Skeletal muscle satellite cell (primary cell): ENCODE measurements at regions not wholly inside any gene's neighbourhood (a gene's known extent, or its start where the extent isn't known, plus 50 kb on each side); places are given as distances from the start of the nearest gene placed in this dataset.
"Not testable (repeated sequence)": the region's sequence is repeated elsewhere in the genome, so short reads cannot be mapped to it uniquely, and the experiment has no call there.

Experiments
- H3K27me3 ChIP-seq: 2 replicates; pipeline ENCODE4 v1.7.0; 2013; ENCODE audit warnings: low read length; ENCODE audit not compliant: control insufficient read depth, insufficient read depth
- H3K36me3 ChIP-seq: 2 replicates; pipeline ENCODE4 v1.7.0; 2013; ENCODE audit warnings: mild to moderate bottlenecking, control low read depth, low read length; ENCODE audit not compliant: insufficient read depth
- H3K4me1 ChIP-seq: 2 replicates; pipeline ENCODE4 v1.7.0; 2013; ENCODE audit warnings: low read length; ENCODE audit not compliant: control insufficient read depth, insufficient read depth
- H3K4me2 ChIP-seq: 2 replicates; pipeline ENCODE4 v1.7.0; 2013; ENCODE audit warnings: mild to moderate bottlenecking, low read length
- H3K4me3 ChIP-seq: 2 replicates; pipeline ENCODE4 v1.7.0; 2013; ENCODE audit warnings: low read length
- H3K9ac ChIP-seq: 2 replicates; pipeline ENCODE4 v1.7.0; 2013; ENCODE audit warnings: mild to moderate bottlenecking, low read depth, low read length, moderate library complexity
- H3K9me3 ChIP-seq: replicated peaks from 2 replicates; pipeline ENCODE4 v1.7.0; 2013; ENCODE audit warnings: mild to moderate bottlenecking, control low read depth, low read length

DNA sequence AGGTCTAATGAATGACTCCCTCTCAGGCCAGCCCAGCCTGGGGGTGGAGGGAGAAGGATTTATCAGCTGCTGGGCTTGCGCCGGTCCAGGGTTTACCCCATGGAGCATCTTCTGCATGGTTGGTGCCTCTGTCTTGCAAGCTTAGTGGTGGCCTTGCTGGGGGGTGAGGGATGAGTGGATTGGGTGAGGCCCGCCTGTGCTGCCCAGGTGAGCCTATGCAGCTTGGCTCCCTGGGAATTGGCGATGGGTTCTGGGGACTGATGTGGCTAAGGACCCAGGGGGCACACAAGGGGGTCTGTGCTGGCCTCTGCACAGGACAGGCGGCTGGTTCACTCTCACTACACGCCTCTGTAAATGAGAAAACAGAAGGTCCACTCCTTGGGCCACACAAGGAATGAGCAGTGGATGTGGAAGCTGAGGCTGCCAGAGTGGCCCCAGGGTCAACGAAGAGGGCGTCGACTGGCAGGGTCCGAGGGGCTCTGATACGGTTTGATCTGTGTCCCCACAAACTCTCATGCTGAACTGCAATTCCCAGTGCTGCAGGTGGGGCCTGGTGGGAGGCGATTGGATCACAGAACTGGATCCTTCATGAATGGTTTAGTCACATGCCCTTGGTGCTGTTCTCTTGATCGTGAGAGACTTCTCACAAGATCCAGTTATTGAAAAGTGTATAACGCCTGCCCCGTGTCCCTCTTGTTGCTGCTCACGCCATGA, 151.6 kb upstream of the HDAC4 start:
- H3K9me3 ChIP-seq, result no peaks in the 10 kb centered on the region
- no peak overlapping the region for H3K4me2 ChIP-seq
- no peaks in the 10 kb centered on the region for H3K4me1 ChIP-seq
- H3K9ac ChIP-seq, result no peak overlapping the region
- no peaks in the 10 kb centered on the region for H3K36me3 ChIP-seq
- no peak overlapping the region for H3K4me3 ChIP-seq
- H3K27me3 ChIP-seq, result no peaks in the 10 kb centered on the region

DNA sequence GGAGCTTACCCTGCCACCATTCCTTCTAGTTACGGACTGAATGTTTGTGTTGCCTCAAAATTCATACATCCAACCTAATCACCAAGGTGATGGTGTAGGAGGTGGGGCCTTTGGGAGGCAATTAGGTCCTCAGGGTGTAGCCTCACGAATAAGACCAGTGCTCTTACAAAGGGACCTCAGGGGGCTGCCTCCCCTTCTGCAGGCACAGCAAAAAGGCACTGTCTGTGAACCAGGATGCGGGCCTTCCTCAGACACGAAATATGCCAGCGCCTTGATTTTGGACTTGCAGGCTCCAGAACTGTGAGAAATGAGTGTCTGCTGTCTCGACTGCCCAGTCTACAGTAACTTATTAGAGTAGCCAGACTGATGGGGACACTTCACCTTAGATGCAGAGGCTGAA, 150.4 kb upstream of the HDAC4 start:
- Histone ChIP-seq H3K4me2 (no peak overlapping the region), H3K9ac (no peak overlapping the region), H3K9me3 (no peaks in the 10 kb centered on the region), H3K27me3 (no peaks in the 10 kb centered on the region), H3K4me1 (no peaks in the 10 kb centered on the region), H3K4me3 (no peak overlapping the region), H3K36me3 (no peaks in the 10 kb centered on the region)

DNA sequence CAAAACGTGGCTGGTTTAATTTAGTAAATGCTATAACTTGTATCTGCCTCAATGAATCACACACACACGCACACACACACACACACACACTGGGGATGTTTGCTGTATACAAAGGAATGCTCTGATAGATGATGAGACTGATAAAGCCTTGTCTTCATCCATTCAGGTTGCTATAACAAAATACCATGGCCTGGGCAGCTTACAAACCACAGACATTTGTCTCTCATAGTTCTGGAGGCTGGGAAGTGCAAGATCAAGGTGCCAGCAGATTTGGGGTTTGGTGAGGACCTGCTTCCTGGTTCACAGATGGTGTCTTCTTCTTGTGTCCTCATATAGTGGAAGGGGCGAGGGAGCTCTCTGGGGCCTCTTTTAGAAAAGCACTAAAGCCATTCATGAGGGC, 149.5 kb upstream of the HDAC4 start:
- no peak overlapping the region for H3K4me2 ChIP-seq
- no peaks in the 10 kb centered on the region for H3K4me1 ChIP-seq
- no peak overlapping the region for H3K9ac ChIP-seq
- no peaks in the 10 kb centered on the region for H3K36me3 ChIP-seq
- H3K4me3 ChIP-seq, result no peak overlapping the region
- H3K27me3 ChIP-seq, result no peaks in the 10 kb centered on the region
- H3K9me3 ChIP-seq, result no peaks in the 10 kb centered on the region

DNA sequence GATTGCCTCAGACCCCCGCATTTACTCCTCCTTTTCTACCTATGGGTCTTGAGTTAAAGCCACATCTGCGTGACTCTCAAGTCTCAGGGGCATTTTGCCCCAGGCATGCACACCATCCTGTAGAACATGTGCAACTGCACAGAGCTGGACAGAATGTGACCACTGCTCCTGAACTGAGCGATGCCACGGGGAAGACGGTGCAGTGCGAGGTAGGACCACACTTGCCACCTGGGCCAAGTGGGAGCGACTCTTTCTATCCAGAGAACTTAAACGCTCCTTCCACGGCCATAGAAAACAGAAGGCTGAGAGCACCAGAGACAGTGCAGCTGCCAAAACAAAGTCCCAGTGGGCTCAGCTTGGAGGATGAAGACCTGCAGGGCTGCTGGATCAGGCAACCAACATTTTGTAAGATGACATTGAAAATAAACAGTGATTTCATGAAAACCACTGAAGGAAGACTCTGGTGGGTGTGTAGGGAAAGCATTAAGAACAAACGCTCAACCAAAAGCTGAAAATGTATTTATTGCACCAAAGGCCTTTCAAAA, 149.0 kb upstream of the HDAC4 start:
- no peak overlapping the region for H3K9ac ChIP-seq
- no peaks in the 10 kb centered on the region for H3K27me3 ChIP-seq
- no peaks in the 10 kb centered on the region for H3K4me1 ChIP-seq
- no peaks in the 10 kb centered on the region for H3K36me3 ChIP-seq
- no peaks in the 10 kb centered on the region for H3K9me3 ChIP-seq
- H3K4me2 ChIP-seq, result no peak overlapping the region
- H3K4me3 ChIP-seq, result no peak overlapping the region

DNA sequence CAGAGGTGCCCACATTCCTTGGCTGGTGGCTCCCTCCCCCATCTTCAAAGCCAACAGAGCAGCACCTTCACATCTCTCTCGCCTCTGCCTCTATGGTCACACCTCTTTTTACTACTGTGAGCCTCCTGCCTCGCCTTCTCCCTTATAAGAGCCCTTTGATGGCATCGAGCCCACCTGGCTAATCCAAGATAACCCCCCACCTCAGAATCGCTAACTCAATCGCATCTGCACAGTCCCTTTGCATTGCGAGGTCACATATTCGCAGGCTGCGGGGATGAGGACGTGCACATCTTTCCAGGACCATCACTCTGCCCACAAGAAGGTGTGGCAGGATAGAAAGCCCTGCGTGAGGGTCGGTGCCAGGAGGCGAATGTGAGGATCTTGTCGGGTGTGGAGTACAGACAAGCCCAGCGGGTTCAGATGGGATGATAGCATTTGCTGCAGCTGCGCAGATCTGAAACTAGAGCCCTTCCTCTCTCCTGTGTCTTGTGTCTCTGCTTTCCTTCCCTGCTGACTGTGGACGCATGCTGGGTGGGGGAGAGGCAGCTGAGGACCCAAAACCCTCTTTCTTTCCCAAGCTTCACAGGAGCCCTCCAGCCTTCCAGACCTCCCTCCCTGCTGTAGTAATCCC, 148.3 kb upstream of the HDAC4 start:
- H3K4me3 ChIP-seq, result no peak overlapping the region
- H3K36me3 ChIP-seq, result no peaks in the 10 kb centered on the region
- H3K4me2 ChIP-seq, result no peak overlapping the region
- H3K4me1 ChIP-seq, result no peaks in the 10 kb centered on the region
- H3K9ac ChIP-seq, result no peak overlapping the region
- no peaks in the 10 kb centered on the region for H3K27me3 ChIP-seq
- no peaks in the 10 kb centered on the region for H3K9me3 ChIP-seq

DNA sequence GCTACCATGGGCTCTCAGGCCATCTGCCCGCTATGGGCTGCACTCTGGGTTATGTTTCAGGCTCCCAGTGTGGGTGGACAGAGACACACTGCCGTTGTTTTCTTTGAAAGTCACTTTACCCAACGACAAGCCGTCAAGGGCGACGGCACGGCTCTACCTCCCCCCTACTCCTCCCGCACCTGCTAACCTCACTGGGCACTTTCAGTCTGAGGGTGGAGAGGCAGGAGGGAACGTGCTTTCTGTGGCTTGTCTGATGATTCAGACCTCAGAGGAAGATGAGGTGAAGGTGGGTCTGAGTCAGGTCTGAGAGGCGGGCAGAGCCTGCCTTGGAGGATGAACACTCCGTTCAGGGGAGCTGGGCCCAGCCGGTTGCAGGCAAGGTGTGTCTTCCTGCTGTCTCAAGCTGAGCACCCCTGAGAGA, 147.6 kb upstream of the HDAC4 start:
- Histone ChIP-seq H3K4me2 (no peak overlapping the region), H3K36me3 (no peaks in the 10 kb centered on the region), H3K27me3 (no peaks in the 10 kb centered on the region), H3K4me1 (no peaks in the 10 kb centered on the region), H3K4me3 (no peak overlapping the region), H3K9ac (no peak overlapping the region), H3K9me3 (no peaks in the 10 kb centered on the region)

DNA sequence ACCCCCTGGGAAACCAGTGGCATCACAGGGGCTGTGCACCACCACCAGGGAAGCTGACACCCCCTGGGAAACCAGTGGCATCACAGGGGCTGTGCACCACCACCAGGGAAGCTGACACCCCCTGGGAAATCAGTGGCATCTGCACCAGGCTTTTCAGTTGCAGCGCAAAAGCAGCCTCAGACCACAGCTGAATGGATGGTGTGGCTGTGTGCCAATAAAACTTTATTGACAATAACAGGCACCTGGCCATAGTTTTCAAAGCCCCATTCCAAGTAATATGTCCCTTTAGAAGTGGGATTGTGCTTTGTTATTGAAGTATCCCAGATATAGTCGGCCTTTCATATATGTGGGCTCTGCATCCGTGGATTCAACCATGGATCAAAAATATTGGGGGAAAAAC, 146.3 kb upstream of the HDAC4 start:
- not testable (repeated sequence) for H3K4me3 ChIP-seq, H3K4me2 ChIP-seq, H3K4me1 ChIP-seq, H3K36me3 ChIP-seq, H3K9ac ChIP-seq, H3K9me3 ChIP-seq, H3K27me3 ChIP-seq

DNA sequence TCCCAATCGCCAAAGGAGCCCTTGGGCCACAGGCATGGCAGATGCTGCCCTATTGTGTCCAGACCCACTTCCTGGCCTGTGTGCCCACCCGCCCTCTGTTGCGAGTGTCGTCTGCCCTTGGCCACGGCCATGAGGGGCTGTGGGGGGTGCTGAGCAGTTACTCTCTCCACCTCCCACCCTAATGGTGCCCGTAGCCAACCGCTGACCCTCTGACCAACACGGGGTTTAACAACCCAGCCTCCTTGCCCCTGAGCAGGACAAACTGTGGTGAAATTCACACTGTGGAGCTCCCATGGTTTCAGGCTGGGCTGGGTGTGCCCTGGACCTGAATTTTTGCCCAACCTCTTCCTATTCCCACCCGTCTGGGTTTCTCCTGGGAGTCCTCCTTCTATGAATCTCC, 145.7 kb upstream of the HDAC4 start:
- Histone ChIP-seq H3K27me3 (no peaks in the 10 kb centered on the region), H3K9me3 (no peaks in the 10 kb centered on the region), H3K9ac (no peak overlapping the region), H3K4me3 (no peak overlapping the region), H3K4me2 (no peak overlapping the region), H3K4me1 (no peaks in the 10 kb centered on the region), H3K36me3 (no peaks in the 10 kb centered on the region)

DNA sequence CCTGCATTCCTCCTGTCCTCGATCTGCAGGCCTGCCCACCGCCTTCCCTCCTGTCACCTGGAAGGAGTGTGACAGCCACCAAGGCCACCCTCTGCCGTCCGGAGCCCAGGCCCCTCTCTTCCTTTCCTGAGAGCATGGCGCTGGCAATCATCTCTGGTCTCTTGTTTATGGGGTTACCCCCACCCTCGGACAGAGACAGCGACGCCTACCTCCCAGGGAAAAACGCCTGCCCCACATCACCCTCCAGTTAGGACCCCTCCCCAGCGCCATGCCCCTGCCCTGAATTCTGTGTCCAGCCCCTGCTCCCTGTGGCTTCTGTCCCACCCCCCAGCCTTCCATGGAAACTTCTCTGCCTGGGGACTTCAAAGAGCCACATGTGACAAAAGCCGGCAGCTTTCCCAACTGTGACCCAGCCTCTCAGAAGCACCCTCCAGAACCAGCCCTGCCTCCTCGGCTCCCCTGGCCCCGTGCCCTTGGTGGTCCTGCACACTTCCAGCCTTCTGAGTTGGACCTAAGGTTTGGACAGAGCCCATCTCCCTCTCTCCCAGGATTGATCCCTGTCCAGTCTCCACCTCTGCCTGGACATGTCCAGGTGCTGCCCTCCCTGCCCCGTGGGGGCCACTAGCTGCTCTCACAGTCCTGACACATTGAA, 145.0 kb upstream of the HDAC4 start:
- Histone ChIP-seq H3K27me3 (no peaks in the 10 kb centered on the region), H3K4me2 (no peak overlapping the region)

DNA sequence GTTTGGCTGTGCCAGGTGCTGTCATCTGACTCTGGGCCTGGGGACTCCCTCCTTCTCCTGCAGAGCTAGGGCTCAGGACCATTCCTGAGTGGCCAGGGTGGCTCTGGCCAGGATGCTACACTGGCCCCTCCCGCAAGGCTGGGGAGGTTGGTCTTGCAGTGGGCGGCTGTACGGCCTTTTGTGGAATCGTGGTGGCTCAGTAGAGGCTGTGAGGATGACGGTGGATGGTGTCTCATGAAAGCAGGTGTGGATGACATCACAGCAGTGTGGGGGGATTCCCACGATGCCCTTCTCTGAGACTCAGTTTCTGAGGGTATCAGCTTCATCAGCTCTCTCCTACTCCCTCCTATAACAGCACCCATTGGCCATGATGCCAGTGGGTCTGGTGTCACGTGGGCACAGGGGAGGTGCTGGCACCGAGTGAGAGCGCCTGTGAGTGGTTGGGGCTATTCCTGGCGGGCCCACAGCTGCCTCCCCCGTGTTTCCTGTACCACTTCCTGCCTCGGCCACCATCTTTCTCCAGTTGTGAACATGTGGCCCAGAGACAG, 144.2 kb upstream of the HDAC4 start:
- no peak overlapping the region for H3K4me3 ChIP-seq
- no peak overlapping the region for H3K9ac ChIP-seq
- H3K27me3 ChIP-seq, result no peaks in the 10 kb centered on the region
- H3K9me3 ChIP-seq, result no peaks in the 10 kb centered on the region
- H3K4me2 ChIP-seq, result no peak overlapping the region
- H3K4me1 ChIP-seq, result no peaks in the 10 kb centered on the region
- no peaks in the 10 kb centered on the region for H3K36me3 ChIP-seq

More for the DNA sequence above, 145.0 kb upstream of the HDAC4 start:
- no peak overlapping the region for H3K9ac ChIP-seq
- no peaks in the 10 kb centered on the region for H3K9me3 ChIP-seq
- no peak overlapping the region for H3K4me3 ChIP-seq
- no peaks in the 10 kb centered on the region for H3K4me1 ChIP-seq
- H3K36me3 ChIP-seq, result no peaks in the 10 kb centered on the region

DNA sequence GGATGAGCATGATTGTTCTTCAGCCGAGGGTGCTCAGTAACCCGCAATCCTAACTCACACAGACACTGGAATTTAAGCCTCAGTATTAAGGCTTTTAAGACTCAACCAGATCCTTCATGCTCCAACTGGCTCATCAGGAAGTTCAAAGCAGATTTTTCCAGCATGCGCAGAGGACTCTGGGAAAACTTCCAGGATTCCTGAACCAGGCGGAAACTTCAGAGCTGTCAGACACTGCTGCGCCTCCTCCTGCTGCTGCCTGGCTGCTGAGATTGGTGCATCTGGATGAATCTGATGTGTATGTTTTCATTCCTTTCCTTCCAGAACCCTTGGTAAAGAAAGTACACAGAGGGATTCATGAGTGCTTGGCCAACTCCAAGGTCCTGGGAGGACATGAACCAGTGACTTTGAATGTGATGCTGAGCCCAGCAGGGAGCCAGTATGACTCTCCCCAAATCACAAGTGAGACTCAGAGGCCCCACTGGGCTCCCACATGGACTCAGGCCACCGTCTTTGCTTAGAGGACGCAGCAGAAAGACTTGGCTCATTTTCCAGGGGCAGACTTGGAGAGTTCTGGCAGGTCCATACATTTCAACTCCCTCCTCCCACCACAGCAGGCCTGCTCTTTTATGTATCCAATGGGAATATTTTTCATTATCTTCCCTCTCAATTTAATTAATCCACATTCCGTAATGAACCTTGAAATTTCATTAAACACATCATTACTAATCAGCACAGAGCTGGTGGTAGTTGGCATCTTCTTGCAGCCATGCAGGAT, 143.5 kb upstream of the HDAC4 start:
- Histone ChIP-seq H3K4me1 (no peaks in the 10 kb centered on the region), H3K9ac (no peak overlapping the region), H3K9me3 (no peaks in the 10 kb centered on the region), H3K4me2 (no peak overlapping the region), H3K36me3 (no peaks in the 10 kb centered on the region), H3K4me3 (no peak overlapping the region), H3K27me3 (no peaks in the 10 kb centered on the region)
